GM18499 (cell line): ENCODE measurements at regions not wholly inside any gene's neighbourhood (a gene's known extent, or its start where the extent isn't known, plus 50 kb on each side); places are given as distances from the start of the nearest gene placed in this dataset.

ENCODE experiments used
- ATAC-seq: cut with Tn5 transposase; IDR thresholded peaks from one replicate; pipeline ENCODE4 v1.9.1; 2021; ENCODE audit warnings: moderate number of reproducible peaks; ENCODE audit not compliant: insufficient read depth, unreplicated experiment

DNA sequence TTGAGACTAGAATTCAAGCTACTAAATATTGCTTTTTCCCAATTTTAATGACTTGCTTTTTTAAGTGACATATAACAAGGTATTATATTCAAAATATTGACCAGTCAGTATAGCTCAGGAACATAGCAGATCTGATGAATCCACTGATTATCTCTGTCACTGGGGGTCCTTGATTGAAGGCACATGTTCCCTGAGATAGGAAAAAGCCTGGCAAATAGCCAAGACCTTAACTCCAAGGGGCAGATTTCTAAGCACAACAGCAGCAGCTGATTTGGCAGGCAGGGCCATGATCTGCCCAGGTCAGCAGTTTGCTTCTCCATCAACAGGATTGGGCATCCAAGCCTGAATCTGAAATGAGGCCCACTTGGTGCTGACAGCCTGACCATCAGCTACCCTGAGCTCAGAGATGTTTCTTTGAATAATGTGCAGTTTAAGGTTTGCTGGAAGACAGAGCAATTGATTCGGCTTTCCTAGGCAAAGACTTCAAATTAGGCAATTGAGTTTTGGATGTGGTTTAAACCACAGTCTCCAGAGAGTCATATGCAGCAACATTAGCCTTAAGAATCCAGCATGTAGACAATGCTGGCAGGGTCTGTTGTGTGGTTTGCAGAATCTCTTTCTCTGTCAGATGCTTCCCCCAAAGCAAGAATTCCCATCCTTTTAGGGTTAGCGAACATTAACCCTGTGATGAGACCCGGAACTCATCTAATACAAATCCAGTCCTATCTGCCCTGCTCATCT is 352.6 kb downstream of the ADRA2A start:
- ATAC-seq, result no peak

DNA sequence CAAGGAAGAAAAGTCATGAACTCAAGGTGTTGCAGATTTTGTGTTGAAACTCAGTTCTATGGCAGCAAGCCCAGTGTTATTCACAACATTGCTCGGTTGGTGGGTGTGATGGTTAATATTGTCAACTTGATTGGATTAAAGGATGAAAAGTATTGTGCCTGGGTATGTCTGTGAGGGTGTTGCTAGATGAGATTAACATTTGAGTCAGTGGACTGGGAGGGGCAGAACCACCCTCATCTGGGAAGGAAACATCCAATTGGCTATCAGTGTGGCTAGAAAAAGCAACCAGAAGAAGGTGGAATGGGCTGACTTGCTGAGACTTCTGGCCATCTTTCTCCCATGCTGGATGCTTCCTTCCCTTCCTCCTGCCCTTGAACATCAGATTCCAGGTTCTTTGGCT is 353.2 kb downstream of the ADRA2A start:
- ATAC-seq, result no peak

GRCh38 chr10:111432588-111432987 is 355.8 kb downstream of the ADRA2A start:
- no peak for ATAC-seq

GRCh38 chr10:111435871-111436270 is 359.0 kb downstream of the ADRA2A start:
- ATAC-seq, result no peak

GRCh38 chr10:111439034-111439842 is 362.4 kb downstream of the ADRA2A start:
- ATAC-seq, result no peak

DNA sequence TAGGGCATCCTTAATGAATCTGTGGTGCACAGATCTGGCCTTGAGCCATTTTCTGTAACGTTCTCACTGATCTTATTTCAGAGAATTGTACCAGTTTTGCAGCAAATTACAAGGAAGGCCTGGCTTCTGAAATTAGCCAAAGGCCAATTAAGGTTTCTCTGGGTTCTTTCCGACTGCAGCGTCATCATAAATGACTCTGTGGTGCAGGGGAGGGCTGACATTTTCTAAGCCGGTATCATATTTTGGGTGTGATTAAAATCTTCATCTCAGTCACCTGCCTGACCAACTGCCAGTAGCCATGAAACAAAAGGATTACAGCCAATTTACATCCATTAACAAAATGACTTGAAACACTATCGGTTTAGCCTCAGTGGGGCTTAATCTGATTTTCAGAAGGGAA is 363.7 kb downstream of the ADRA2A start:
- ATAC-seq, result no peak

DNA sequence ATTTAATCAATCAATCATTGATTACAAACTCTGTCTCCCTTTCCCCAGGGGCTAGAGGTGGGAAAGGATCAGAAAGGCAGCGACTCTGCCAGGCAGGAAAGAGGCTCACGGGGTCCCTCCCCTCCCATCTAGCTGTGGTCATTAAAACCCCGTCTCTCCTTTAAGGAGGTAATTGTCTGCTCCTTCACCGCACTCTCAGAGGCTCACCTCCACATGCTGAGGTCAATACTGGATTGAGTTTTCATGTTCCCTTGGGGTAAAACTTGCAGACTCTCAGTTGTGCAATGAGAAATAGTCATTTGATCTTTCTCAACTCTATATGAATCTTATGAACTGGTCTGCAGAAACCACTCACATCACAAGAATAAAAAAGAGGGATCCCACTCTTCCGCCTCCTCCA is 368.8 kb downstream of the ADRA2A start:
- ATAC-seq, result no peak

DNA sequence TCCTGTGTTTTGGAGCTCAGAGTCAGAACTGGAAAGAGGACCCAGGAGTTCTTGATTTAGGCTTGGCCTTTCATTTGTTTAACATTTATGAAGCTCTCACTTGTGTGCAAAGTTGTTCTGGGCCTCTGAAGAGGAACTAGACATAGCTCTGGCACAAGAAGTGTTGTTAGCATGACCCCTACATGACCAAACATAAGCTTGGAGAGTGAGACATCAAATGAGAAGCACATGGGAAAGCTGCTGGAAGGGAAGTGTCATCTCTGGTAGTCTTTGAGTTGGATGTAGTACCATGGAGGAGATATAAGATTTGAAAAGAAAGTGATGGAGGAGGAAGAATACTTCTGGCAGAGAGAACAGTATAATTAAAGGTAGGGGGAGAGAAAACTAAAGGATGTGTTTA is 370.1 kb downstream of the ADRA2A start:
- ATAC-seq, result no peak

GRCh38 chr10:111452153-111452552 is 375.3 kb downstream of the ADRA2A start:
- ATAC-seq, result no peak

GRCh38 chr10:111455776-111456426 is 379.1 kb downstream of the ADRA2A start:
- no peak for ATAC-seq

DNA sequence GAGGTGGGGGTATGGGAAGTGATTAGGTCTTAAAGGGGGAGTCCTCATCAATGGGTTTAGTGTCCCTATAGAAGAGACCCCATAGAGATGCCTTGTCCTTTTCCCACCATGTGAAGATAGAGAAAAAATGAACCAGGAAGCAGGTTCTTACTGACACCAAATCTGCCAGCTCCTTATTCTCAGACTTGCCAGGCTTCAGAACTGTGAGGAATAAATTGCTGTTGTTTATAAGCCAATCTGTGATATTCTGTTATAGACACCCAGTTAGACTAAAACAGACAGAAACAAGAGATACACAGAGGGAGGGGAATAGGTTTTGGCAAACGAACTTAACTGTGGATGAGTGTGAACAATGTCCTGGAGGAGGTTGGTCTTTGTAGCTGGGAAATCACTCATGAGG is 381.4 kb downstream of the ADRA2A start:
- no peak for ATAC-seq

GRCh38 chr10:111459967-111460366 is 383.1 kb downstream of the ADRA2A start:
- ATAC-seq, result no peak

- ATAC-seq, result no peak
These were observed 395.6 kb downstream of the ADRA2A start for GRCh38 chr10:111472445-111472844.

DNA sequence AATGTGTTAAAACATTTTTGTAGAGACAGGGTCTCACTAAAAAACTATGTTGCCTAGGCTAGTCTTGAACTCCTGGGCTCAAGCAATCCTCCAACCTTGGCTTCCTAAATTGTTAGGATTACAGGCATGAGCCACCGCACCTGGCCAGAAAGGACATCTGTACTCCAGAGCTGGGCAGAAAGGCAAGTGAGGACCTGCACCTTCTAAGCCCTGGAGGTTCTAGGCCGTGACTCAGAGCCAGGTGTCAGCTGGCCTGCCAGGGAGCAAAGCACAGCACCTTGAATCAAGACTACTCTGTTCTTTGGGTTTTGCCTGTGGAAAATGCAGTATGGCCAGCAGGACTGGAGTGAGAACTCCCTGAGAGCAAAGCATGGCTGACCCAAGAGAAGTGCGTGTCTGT is 396.5 kb downstream of the ADRA2A start:
- no peak for ATAC-seq

DNA sequence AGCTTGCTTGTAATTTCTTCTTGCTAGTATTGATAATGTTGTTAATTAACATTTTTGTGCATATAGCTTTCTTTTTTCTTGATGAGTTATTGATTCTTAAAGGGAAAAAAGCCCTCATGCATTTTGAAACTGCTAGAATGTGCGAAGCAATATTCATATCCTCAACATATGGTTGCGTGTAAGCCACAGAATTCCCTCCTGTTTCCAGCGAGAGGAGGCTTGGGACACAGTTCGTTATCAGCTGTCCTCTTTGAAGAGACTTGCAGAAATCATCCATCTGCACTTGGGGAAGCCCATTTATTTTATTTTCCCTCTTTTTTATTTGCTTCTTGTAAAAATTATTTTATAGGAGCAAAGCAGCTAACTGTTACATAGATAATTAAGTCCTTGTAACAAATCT is 398.0 kb downstream of the ADRA2A start:
- no peak for ATAC-seq

GRCh38 chr10:111475720-111476119 is 398.9 kb downstream of the ADRA2A start:
- ATAC-seq, result no peak

GRCh38 chr10:111478651-111479050 is 401.8 kb downstream of the ADRA2A start:
- no peak for ATAC-seq

DNA sequence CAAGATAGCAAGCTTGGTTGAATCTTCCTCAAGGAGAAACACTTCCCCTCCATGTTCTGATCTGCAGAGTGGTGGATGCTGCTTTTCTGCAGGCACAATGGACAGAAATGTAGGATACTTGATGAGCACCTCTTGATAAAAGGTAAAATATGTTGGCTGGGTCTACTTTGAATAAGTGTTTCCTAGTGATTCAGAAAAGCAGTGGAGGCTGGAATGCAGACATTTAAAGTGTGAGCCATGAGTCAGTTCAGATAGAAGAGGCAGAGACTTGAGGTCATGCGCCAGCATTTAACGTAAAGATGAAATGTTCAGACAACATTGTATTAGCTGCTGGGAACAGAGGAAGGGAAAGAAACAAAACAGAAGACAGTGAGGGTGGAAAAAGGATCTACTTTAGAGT is 403.1 kb downstream of the ADRA2A start:
- no peak for ATAC-seq

DNA sequence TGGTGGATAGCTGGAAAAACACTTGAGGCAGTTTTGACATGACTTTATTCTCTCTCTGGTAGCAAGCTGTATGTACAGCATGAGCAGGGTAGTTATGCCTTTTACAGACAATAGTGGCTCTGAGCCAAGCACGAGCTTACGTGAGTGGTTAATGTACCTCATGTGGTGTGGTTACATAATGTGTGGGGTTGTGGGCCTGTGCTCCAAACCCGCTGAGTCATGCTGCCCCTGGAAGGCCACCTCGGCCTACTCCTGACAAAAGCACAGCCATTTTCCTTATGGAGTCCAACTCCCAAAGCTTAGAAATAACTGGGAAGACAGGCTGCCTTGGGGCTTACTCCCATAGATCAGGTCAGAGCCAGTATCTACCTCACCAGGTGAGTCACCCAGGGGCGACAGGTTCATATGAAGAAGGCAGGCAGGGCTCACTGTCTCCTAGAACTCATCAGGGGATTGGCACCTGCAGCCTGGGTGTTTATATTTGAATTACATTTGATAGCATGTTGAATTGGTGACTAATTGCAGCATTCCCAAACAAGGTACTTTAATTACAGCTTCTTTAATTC is 404.5 kb downstream of the ADRA2A start:
- no peak for ATAC-seq

DNA sequence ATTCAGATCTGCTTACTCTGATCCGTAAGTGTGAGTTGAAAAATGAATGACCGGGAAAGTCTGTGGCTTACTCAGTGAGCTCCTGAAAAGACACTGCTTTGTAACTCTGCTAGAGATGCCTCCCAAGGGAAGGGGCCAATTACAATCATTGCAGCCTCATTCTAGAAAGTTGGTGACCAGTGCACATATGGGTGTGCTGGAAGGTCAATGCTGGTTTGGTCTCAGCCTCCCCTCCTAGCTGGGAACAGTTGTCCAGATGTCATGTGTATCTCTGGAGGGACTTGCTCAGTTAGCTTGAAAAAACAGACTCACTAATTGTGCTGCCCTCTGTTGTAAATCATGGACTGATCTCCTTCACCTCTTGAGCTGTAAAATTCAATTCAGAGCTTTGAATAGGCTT is 405.0 kb downstream of the ADRA2A start:
- no peak for ATAC-seq

DNA sequence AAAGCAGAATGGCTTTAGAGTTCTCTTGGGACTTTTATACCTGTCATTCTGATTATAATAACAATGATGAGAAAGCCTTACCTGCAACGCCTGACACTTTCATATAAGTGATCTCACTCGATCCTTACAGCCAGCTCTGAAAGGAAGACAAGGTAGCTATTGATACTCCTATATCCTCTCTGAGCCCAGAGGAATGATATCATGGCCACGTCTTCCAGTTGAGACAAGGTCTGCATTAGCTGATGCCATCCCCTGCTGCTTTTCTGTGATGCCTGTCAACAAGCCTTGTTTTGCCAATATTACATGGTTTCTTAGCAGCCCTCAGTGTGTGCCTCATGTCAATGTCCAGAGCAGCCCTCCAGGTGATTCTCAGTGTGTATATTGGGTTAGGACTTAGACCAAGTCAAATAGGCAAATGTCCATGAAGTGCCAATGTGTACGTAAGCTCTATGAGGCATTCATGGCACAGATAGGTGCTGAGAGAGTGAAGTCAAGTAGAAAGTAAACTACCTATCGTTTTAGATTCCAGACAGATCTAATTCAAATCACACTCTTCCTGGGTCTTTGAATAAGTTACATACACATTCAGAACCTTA is 405.9 kb downstream of the ADRA2A start:
- ATAC-seq, result no peak
